Right renal cortex interstitium (tissue), 3 donors: ENCODE measurements at regions not wholly inside any gene's neighbourhood (a gene's known extent, or its start where the extent isn't known, plus 50 kb on each side); places are given as distances from the start of the nearest gene placed in this dataset.

Experiments
- DNase-seq, 3 donors: peaks; one replicate each; pipeline ENCODE4 v3.0.0-alpha.2; 2013; ENCODE audit warnings: low read depth in 3 of 3, low spot score in 2 of 3

DNA sequence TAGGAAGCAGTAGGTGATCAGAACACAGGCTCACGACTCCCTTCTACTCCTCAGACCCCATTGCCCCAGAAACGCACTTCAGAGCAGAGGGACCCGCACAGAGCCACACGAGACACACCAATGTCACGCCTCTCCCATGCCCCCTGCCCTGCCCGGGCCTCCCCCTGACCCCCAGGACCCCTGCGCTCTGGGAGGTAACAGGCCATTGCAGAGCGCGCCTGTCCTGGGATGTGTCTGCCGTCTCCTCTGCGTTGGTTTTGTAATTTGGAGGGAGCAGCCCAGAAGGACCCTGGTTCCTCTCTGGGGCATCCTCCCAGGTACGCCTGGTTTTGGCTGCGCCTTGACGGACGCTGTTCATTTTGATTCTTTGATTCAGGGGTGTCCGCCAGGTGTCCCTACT lies 85.4 kb downstream of the UNCX start:
- no peak for DNase-seq

DNA sequence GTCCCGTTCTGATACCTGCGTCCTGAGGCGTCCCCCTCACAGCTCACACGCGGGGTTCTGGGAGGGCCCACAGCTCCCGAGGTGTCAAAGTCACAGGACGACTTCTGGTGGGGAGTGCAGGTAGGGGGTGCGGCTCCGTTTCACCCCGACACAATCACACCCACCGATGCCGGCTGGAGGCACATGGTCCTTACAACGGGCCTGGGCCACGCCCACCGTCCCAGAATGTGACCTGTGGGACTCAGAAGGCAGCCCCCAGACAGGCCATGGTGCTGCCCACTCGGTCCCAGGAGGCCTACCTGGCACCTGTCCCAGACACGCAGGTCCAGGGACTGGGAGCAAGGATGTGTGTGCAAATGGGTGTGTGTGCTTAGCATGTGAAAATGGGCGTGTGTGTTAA lies 86.0 kb downstream of the UNCX start:
- DNase-seq = no peak

DNA sequence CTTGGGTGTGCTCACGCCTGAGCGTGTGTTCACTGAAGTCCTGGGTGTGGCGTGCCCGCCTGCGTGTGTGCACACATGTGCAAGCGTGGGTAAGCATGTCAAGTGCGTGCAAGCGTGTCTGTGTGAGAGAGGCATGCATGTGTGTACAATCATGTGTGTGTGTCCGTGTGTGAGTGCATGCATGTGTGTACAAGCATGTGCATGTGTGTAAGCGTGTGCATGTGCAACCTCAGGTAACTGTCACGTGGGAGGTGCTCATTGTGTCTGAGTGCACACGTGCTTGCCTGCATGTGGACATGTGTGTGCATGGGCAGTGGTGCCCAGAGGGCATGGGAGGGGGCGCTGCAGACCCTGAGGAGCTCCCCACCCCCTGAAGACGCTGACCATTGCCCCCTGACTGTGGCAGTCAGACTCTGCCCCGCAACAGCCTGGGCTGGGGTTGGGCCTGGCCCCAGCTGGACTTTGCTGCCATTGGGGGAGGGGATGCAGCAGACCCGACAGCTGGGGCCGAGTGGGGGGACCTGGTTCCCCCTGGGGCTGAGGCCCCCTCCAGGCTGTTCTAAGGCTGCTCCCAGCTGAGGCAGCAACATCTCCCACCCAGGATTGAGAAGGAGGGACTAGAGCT lies 88.1 kb downstream of the UNCX start:
- DNase-seq = no peak

DNA sequence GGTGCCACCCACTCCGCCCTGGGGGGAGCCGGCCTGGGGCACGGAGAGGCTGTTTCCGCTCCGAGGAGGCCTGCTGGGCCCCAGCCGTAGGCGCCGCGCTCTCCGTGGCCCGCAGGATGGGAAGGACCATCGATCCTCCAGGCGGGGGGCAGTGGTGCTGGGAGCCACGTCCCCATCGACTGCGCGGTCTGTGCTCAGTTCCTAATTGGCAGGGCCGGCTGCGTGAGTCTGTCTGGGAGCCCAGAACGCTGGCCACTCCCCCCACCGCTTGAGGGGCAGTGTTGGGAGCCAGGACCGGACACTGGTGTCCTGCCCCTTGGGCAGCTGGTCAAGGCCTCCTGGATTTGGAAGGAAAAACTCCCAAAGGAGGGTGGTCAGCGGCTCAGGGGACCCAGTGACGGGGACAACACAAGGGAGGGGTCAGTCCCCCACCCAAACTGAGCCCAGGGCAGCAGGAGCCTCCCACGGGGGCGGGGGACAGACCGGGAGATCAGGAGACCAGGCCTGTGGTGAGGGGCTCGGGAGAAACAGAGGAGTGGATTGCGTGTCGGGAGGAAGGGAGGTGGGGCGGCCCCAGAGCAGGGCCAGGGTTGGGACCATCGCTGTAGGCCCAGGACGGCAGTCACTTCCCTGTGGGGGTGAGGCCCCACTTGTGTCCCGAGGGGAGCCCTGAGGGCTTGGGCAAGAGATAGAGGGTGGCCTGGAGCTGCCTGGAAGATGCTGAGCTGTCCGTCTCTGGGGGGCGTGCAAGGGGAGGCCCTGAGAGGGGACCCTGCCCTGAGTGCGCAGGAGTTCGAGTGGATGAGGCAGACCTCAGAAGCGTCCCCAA lies 89.0 kb downstream of the UNCX start:
- DNase-seq = no peak

DNA sequence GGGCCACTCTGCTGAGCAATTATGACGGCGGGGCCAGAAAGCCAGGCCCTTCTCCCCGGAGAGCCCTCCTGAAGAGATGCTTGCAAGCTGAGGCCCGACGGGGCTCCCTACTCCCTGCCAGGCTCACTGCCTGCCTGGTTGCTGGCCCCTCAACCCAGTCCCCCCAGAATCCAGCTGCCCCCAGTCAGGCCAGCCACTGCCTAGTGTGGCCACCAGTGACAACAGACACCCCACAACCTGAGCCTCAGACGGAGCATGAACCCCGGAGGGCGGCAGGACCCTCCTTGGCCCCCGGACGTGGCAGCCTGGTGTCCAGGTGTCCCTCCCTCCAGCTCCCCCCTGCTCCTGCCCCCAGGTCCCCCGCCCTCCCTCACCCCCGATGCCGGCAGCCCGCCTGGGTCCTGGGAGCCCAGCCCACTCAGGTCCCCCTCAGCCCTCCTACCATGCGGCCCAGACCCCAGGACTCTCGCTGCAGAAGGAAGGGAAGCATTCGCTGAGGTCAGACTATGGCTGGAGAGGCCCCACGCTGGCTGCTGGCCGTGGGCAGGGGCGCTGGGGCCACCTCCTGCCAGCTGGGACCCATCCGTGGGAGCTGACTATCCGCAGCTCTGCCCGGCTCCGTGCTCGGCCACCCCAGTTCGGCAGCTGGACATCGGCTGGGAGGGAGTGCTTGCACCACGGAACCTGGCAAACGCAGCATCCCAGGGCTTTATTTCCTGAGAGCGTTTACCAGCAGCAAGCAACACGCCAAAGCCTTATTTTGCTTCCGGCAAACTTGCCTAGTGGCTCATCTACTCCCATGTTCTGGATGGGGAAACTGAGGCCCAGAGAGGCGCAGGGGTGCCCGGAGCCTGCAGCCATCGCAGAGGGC lies 89.8 kb downstream of the UNCX start:
- DNase-seq = no peak

DNA sequence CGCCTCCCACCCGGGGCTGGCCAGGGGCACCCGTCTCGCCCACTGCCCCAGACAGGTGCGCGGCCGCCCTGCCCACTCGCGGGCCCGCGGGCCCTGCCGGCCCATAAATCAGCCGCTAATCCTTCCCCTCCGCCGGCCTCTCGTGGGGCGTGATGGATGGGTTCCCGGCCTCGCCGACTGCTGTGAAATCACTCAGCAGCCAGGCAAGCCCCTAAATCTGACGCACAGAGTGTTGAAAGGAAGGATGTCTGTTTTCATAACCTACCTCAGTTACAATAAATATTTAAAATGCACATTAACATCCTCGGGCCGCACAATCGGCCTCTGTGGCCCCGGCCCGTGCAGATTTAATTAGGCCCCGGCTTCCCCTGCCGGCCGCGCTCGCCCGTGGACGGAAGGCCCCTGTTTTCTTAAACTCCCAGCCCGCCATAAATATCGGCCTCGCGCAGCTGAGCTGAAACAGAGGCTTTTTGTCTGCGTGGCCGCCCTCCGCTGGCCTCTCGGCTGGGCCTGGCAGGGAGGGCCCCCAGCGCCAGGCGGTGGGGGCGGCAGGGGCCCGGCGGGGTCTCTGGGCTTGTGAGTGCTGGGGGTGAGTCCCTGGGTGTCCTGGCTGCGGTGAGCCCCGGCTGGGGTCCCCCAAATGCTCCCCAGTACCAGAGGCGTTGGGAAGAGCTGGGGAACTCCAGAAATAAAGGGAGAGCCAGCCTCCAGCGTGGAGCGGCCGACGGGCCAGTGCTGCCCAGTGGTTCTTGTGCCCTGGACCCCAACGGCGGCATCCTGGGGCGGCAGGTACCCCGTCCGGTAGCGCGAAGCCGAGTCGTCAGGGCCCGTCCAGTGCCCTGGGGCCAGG lies 90.7 kb downstream of the UNCX start:
- no peak for DNase-seq

DNA sequence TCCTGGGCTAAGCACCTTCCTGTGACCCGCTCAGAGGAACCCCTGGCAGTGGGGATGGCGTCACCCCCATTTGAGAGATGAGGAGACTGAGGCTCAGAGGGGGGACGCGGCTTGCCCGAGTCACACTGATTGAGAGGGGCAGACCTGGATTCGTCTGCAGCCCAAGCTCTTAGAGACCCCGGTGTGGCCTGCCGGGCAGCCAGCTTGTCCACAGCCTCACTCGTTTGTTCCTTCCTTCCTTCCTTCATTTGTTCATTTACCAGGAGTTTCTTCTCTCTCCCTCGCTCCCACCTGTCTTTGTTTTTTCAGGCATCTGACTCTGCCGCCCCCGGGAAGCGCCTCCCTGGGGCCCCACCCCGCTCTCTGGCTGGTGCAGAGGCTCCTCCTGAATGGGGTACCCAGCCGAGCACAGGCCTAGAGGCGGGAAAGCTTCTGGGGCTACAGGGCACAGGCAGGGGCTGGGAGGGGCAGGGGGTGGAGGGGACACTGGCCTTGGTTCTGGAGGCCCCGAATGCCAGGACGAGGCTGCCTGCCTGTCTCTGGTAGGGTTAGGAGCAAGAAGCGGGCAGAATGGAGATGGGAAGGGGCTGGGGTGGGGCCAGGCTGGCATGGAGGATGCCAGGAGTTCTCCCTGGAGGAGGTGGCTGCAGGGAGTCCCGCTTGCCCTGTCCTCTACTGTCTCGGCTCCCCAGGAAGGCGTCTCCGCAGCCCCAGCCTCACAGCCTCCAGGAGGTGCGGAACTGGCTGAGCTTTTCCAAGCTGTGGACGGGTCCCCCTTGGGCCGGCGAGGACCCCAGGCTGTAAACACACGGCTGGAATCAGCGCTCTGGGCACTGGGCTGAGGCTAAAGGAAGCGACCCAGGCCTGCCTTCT lies 91.6 kb downstream of the UNCX start:
- DNase-seq = no peak

DNA sequence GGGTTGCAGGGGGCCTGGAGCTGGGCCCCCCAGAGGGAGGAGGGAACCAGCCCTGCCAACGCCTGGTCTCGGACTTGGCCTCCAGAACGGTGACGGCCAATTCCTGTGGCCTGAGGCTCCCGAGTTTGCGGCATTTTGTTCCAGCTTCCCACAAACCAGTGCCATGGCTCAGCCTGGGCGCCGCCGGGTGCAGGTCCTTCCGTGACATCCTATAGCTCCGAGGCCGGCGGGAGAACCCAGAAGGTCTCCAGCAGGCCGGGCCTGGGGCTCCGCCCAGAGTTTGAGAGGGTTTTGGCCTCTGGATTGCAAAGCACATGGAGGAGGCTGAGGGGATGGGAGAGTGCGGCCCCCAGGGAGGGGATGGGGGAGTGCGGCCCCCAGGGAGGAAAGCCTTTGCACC lies 92.6 kb downstream of the UNCX start:
- no peak for DNase-seq

DNA sequence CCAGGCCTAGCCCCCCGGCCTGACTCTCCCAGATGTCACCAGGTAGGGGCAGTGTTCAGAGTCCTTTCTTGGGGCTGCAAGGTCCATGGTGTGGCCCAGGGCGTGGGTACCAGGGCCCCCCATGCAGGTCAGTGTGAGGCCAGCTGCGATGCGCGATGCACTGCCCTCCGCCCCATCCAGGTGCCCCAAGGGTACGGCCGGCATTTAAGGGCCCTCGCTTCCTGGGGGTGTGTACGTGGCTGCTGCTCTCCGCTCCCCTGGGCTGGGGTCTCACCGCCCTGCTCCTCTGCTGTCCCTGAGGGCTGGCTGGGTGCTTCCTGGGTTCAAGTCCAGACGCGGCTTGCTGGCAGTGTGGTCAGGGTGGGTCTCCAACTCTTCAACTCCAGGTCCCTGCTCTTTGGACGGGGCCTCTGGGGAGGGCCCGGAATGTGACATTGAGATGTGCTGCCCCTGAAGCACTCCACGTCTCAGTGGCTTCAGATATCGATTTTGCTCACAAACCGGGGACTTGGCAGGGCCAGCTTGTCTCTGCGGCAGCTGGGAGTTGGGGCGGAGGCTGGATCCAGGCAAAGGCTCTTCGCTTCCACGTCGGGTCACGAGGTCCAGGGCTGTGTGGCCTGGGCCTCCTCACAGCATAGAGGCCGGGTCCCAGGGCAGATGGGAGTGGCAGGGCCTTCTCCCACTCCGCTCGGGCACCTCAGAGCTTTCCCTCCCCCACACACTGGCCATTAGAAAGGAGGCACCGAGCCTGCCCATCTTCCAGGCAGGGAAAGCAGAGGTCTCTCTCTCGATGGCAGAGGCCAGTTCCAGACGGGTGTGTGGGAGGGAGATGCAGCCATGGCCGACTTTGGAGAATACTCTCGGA lies 93.2 kb downstream of the UNCX start:
- DNase-seq = no peak

DNA sequence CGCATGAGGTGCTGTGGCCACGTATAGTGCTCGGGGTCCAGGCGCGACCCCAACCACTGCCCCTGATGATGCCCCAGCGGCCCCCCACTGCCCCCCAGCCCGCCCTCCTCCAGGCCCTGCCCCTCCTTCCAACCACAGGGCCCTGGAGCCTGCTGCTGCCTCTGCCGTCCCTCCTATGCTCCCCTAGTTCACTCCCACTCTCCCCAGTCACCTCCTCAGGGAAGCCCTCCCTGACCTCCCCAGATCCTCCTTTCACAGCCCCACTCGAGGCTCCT lies 93.8 kb downstream of the UNCX start:
- no peak for DNase-seq

DNA sequence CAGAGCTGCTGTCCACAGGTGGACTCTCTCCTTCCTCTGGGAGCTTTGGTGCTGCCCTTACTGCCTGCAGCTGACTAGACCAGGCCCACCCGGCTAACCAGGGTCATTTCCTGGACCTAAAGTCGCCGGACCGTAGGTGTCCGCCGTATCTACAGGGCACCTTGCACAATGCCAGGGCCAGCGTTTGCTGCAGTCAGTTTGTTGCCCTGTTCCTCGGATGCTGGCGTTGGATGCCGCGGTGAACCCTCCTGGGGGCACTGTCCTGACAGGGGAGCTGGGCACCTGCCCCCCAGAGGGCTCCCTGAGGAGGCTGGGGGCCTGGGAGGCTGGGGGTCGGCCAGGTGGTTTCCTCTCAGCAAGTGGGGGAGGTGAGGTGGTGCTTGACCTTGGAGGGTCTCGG lies 96.6 kb downstream of the UNCX start:
- no peak for DNase-seq

DNA sequence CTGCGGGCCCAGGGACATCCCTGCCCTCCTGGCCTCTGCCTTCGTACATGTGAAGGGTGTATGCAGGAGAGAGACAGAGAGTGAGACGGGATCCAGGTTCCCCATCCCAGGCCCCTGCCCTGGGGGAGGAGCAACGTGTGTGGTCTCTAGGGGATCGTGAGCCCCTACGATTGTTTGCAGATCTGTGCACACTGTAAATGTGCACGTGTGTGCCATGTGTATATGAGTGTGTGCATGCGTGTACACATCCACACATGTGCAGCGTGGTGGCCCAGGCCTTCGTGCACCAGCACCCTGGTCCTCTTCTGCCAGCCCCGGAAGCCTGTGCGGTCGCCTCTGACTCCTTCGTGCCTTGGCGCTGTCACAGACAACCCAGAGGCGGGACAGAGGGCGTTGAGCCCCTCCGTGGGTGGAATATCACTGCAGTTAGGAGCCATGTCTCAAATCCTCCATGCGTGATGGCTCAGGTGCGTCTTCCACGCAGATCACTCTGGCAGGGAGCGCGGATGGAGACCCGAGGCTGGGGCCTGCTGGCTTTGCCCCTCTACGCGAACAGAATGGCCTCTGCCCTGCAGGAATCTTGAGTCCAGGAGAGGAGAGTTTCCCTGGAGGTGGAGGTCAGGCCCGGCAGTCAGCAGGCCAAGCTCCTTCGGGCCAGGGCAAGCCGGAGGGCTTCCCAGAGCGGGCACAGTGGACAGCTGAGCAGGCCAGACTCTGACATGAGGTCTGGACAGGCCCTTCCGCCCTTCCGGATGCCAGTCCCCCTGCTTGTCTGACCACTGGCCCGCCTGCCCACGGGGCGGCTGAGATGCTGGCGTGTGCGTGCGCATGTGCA lies 97.5 kb downstream of the UNCX start:
- DNase-seq = no peak

DNA sequence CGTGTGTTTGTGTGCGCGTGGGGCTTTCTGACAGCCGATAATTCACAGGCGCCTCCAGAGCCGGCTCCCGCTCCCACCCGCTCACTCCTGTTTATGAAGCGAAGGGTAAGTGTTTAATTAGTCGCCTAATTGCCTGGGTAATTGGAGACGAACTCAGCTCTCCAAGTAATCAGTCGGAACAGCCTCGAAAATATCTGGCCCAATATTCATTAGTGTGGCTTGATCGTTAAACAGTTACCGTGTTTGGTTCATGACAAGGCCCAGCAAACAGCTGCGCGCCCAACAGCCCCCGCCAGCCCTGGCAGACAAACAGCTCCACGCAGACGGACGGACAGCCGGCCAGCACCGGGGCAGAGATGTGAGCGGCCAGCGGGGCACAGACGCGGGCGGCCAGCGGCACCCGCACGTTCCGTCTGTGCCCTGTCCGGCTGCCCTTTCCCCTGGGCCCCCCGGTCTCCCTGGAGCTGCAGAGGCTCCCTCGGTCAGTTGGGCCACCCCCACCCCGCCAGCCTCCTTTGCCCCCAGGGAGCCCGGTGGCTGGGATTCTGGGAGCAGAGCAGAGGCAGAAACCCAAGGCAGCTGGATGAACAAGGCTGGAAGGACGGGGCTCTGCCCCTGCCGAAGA lies 98.2 kb downstream of the UNCX start:
- DNase-seq = no peak

DNA sequence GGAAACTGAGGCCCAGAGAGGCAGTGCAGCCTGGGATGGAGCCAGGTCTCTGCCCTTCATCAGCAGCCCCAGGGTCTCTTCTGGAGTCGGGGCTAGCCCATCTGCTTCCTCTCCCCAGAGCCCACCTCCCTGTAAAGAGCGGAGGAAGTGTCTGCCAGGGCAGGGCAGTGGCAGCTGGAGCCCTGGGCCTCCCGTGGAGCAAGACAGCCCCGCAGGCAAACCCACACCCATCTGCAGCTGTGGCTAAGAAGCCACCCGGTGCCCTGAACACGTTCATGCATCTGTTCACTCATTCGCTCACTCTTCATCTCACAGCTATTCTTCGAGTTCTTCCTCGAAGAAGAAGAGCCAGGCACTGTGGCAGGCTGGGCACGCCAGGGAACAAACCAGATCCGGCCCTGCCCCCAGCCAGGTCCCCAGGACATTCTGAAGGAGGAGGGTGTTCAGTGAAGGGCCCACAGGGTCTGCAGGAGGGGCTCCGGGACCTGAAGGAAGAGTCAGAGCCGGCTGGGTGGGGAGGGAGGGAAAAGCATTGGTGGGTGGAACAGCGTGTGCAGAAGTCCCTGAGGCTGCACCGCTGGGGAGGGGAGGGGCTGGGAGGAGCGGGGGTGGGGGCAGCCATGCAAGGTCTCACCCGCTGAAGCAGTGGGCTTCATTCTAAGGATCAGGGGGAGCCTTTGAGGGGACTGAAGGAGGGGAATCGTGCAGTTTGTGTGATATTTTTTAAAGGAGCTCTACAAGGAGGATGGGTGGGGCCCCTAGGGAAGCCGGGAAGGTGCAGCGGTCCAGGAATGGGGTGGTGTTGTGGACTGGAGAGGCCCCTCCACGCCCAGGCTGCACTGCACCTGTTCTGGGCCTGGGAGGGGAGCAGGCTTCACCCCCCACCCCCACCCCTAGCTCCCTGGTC lies 99.1 kb downstream of the UNCX start:
- DNase-seq = no peak

DNA sequence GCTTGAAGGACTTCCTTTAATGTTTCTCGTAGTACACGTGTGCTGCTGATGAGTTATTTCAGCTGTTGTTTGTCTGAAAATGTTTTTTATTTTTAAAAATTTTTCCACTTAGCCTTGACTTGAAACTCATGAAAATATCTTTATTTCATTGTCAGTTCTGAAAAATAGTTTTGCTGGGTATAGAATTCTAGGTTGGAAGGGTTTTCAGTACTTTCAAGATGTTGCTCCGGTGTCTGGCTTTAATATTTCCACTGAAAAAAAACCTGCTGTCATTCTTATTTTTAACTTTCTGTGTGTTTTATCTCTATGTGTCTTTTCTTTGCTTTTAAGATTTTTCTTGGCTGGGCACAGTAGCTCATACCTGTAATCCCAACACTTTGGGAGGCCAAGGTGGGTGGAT lies 103.8 kb downstream of the UNCX start:
- no peak for DNase-seq

DNA sequence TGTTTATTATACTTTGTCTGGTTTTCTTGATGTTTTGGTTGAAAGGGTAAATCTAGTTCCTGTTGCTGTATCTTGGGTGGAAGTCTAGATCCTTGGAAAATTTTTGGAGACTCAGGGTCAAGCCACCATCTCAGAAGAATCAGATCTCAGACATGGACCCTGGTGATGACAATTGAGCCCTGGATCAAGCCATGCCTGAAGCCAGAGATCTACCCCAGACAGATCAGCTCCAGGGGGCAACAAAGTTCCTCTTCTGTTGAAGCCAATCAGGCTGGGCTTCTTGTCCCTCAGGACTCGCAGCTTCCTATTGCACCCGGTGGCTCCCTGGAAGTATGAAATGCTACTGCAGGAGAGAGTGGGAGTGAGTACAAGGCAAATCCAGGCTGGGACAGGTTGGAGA lies 106.9 kb downstream of the UNCX start:
- DNase-seq = no peak

DNA sequence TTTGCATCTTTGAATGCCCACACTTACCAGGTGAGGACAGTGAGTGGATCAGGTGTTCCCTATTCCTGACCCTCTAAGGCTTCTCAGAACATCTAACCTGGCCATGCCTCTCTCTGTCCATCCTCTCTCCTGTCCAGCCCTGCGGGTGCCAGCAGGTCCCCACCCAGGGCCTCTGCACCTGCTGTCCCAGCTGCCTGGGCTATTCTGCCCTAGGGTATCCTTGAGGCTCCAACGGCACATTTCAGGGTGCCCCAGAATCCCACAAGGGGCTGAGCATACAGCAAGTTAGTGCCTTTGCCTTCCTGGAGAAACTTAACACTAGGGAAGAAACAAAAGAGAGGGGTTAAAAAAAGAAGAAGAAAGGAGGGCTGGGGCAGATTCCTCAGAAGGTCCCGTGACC lies 107.4 kb downstream of the UNCX start:
- no peak for DNase-seq
